GM21723 (cell line): ENCODE measurements at regions not wholly inside any gene's neighbourhood (a gene's known extent, or its start where the extent isn't known, plus 50 kb on each side); places are given as distances from the start of the nearest gene placed in this dataset.

Source experiments
- ATAC-seq: cut with Tn5 transposase; IDR thresholded peaks from one replicate; pipeline ENCODE4 v1.9.1; 2021; ENCODE audit warnings: mild to moderate bottlenecking, moderate library complexity; ENCODE audit not compliant: unreplicated experiment

GRCh38 chr3:189455009-189455408 lies 176.2 kb upstream of the TP63 start:
- ATAC-seq, result no peak

DNA sequence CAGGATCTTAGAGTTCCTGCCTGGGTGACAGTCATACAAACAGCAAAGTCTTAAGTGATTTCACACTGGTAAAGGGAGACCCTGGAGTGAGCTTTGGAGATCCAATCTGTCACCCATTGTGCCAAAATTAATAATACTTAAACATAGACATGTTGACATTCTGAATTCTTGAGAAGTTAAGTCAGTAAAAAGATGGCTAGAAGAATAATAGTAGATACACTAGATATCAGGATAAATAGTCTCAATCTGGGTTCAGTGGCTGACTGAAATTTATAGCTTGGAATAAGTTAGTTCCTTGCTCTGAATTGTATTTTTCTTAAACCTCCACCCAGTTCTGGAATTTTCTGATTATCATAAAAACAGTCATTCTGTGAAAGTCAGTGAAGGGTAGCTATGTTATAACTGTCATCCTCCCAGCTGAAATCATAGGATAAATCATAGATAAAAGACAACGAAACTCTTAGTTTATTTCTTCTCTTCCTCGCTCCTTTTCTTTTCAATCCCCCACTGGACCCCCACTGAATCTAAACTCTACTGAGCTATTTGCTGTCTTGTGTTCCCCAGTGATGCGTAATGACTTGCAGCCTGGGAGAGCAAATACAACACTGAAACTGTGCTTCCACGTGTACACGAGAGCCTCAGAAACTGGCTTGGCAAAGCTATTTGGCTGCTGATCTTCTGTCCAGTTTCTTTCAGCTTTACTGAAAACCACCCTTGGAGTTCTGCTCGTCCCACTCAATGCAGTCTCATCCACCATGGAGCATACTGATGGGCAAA lies 175.4 kb upstream of the TP63 start:
- no peak for ATAC-seq

DNA sequence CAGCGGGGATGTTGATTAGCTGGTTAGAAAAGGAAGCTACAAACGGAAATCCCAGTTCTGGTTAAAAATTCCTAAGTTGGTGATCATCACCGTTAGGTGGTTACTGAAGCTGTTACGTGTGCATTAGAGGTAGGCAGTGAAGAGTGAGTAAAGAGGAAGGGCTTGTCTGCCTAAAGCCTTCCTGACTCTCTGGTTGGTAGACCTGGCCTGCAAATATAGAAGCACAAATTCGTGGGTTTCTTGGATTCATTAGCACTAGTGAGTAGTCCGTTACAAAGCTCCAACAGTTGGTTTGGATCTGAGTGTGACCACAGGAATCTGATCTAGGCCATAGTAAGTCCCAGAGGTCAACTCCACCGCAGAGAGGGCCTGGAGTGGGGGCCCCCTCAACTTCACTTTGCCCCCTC lies 174.0 kb upstream of the TP63 start:
- no peak for ATAC-seq

DNA sequence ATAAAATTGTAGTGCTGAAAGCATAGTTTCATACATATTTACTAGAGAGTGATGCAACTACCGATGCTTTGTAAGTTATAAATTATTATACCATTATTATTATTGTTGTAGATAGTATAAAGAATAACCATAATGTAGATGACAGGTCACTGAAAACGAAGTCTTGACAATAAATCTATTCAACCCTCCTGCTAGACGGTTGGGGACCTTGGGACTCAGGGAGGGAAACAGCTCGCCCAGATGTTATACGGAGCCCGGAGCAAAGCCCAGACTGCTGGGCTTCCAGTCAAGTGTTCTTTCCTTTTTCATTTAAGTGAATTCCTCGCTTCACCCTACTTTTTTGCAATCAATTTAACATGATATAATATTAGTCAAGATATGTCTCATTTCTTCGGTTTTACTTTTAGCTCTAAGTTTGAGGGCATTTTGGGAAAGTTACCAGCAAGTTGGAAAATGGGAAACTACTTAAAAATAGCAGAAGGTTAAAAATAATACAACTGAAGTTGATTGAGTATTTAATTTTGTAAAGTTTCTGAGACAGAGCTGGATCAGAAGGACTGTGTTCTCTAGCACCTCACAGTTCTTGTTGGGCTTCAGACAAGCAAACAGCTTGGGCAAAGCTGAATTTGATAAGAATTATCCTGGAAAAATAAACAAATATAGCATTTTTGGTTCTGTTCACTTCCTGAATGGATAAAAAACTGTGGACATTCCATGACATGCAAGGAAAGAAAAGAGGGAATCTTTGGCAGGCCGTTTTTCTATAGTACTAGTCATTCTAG lies 173.4 kb upstream of the TP63 start:
- ATAC-seq, result no peak

GRCh38 chr3:189458528-189458927 lies 172.7 kb upstream of the TP63 start:
- no peak for ATAC-seq

- no peak for ATAC-seq
These were observed 172.0 kb upstream of the TP63 start for GRCh38 chr3:189459231-189459630.

DNA sequence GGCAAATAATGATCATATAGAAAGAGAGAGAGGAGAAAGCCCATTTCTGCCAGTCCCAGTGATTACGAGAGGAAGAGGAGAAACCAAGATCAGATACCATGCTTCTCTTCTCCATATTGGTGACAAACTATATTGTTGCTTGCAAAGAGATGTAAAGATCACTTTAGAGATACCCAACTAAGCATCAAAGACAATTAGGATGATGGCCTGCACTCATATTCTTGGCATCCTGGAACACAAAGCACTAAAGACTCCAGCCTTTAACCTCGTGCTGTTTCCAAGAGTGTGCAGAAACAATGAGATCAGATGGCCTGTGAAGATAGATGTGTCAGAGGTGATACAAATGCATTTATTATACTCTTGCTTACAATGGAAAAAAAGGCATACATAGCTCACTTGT lies 170.7 kb upstream of the TP63 start:
- no peak for ATAC-seq

DNA sequence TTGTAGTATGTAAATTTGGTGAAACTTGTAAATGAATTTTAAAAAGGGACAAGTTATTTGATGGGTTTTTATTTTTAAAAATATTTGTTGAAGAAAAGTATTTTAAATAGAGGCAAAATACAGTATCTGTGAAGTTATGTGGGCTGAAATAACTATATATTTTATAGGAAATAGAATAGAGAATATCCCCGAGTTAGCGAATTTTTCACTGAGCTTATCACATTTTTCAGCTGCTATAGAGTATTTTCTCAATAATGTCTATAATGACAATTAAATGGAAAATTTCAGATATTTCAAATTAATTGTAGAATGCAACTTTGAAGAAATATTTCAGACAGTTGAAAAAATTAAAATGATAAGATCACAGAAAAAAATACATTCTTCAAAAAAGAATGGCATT lies 166.4 kb upstream of the TP63 start:
- ATAC-seq, result no peak

- no peak for ATAC-seq
These were observed 165.2 kb upstream of the TP63 start for GRCh38 chr3:189466004-189466403.

DNA sequence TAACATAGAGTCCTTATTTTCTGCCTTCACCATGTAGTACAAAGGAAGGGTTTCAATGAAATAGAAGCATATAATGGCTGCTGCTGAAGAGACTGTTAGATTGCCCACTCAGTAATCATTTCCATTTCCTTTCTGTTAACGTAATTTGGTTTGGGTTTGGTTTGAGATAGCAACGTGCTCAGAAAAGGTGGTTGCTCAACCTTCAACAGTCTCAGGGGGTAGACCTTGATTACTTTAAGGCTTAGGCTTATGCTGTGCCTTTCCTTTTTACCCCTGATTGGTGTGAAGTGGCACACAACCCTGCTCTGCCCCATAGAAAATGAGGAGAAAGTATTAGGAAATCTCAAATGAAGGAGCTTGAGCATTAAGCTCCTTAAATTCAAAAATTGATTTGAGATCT lies 163.7 kb upstream of the TP63 start:
- no peak for ATAC-seq

DNA sequence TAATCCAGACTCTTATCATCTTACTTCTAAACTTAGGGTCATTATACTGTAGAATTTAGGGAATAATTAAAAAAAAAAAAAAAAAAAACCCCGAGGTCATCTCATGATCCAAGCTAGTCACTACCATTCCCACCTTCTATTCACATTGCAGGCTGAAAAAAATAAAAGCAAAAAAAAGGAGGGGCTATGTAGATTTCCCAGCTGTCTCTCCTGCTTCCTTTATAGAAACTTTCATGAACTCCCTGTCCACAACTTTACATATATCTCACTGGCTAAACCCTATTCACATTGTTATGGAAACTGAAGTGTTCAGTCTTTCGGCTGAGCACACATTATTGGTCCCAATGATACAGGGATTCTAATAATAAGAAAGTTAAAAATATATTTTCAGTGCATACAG lies 156.2 kb upstream of the TP63 start:
- ATAC-seq, result no peak

DNA sequence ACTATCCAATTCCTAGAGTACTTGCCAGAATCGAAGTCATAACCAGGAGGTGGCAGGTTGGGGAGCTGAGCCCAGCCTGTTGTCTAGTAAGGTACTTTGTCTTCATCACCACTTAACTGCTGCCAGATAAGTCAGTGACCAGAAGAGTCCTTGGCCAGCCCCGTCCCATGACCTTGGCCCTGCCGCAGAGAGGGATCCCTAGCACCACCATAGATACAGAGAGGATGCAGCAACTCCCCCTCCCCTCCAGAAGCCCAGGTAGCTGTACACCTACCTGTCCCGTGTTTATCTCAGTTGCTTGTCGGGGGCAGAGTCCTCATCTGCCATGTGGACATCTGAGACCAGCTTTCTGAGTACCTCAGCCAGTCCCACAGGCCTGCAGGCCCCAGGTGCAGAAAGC lies 153.6 kb upstream of the TP63 start:
- no peak for ATAC-seq

GRCh38 chr3:189486556-189486955 lies 144.6 kb upstream of the TP63 start:
- ATAC-seq, result no peak

- ATAC-seq, result no peak
These were observed 142.9 kb upstream of the TP63 start for GRCh38 chr3:189488241-189488767.

DNA sequence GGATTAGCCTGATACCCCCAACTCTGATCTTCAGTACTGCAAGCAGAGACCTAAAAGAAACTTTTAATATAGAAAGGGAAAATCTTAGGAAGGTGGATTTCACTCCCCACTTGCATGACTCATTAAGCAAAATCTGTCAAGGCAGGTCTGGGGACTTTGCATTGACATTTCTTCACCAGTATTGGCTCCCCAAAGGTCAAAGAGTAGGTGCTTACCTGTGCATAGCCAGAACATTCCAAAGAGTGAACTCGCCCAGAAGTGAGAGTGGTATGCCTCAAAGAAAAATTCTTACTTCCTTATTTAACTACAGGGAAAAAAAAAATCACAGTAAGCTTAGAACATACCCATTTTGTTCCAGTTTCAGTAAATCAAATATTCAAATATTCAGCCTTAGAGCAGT lies 140.9 kb upstream of the TP63 start:
- no peak for ATAC-seq

DNA sequence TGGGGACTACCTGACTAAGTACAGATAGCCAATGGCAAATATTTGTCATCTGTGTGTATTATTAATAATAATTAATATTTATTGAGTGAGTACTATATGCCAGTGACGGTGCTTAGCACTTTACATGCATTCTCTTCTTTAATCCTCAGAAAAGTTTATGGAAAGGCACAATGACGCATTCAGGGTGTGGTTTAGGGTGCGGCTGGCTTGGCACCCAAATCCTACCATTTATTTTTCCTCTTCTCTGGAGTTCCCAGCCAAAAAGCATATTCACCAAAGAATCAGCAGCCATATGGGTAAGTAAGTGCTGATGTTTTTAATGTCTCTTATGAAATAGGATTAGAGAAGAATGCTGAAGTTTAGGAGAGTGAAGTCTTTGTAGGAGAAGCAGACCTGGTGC lies 140.4 kb upstream of the TP63 start:
- no peak for ATAC-seq

DNA sequence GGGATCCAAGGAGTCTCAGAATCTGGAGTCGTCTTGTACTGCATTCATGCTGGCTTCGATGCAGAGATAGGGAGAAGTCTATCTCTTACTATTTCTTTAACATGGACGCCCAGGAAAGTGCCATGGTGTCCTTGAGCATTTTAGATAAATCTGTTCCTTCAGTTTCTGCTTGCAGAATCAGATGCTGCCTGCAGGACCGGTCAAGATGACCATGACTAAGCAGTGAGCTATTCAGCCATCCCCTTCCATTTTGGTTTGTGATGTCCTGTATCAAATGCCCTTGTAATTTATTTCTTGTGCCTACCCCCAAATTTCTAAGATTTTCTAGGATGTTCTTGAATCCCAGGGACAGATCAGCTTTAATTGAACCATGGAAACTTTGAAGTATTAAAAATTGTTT lies 139.4 kb upstream of the TP63 start:
- no peak for ATAC-seq

GRCh38 chr3:189493271-189493670 lies 137.9 kb upstream of the TP63 start:
- ATAC-seq, result no peak

GRCh38 chr3:189494632-189495031 lies 136.6 kb upstream of the TP63 start:
- no peak for ATAC-seq

- no peak for ATAC-seq
These were observed 134.6 kb upstream of the TP63 start for GRCh38 chr3:189496375-189497138.

- ATAC-seq, result no peak
These were observed 132.0 kb upstream of the TP63 start for GRCh38 chr3:189498995-189499704.
